HEK293 (cell line): ENCODE measurements at regions not wholly inside any gene's neighbourhood (a gene's known extent, or its start where the extent isn't known, plus 50 kb on each side); places are given as distances from the start of the nearest gene placed in this dataset.

Experiments
- CTCF ChIA-PET: fragments of 350-600 bp; formaldehyde crosslinking; extraction: SDS; loops from one replicate; lab custom pipeline; 2021; ENCODE audit warnings: antibody characterized with exemption; lab: Yijun Ruan, JAX
- POLR2A ChIA-PET: fragments of 300-600 bp; formaldehyde crosslinking; extraction: SDS; loops from one replicate; lab custom pipeline; 2020; ENCODE audit warnings: antibody characterized with exemption, inconsistent platforms; lab: Yijun Ruan, JAX
- H3K27ac ChIP-seq: fragments of 200-500 bp; sonication (Bioruptor generic); 2 replicates; pipeline ENCODE4 v1.5.1; 2014; ENCODE audit warnings: low read depth, low read length, control low read depth, inconsistent platforms; ENCODE audit errors: extremely low read depth
- H3K36me3 ChIP-seq, 2 experiments: fragments of 200-500 bp in 1 of 2; sonication (Bioruptor generic) in 1 of 2; 1 replicate in 1 of 2; 2 replicates in 1 of 2; pipeline ENCODE4 v1.5.1; 2014 to 2017; ENCODE audit warnings: inconsistent platforms in 2 of 2, low read length in 2 of 2; ENCODE audit not compliant: control insufficient read depth in 2 of 2, insufficient read depth in 1 of 2
- H3K4me1 ChIP-seq: fragments of 200-500 bp; sonication (Bioruptor generic); 2 replicates; pipeline ENCODE4 v1.5.1; 2014; ENCODE audit warnings: mild to moderate bottlenecking, low read length, inconsistent platforms; ENCODE audit not compliant: control insufficient read depth, insufficient read depth
- H3K4me3 ChIP-seq: 2 replicates; pipeline ENCODE4 v1.5.1; 2011; ENCODE audit warnings: low read depth, mild to moderate bottlenecking, control low read depth, low read length, moderate library complexity
- H3K9me3 ChIP-seq: fragments of 200-500 bp; sonication (Bioruptor generic); 2 replicates; pipeline ENCODE4 v1.5.1; 2014; ENCODE audit warnings: low read depth, low read length, inconsistent platforms; ENCODE audit not compliant: control insufficient read depth, insufficient read depth
- INSM2 ChIP-seq: fragments of 450-650 bp; formaldehyde crosslinking; IDR thresholded peaks from 2 replicates; pipeline ENCODE4 v1.5.1; 2016; ENCODE audit warnings: missing biosample characterization, missing genetic modification characterization
- PRDM2 ChIP-seq: fragments of 450-650 bp; formaldehyde crosslinking; IDR thresholded peaks from 2 replicates; pipeline ENCODE4 v1.5.1; 2016; ENCODE audit warnings: missing biosample characterization, missing genetic modification characterization, borderline replicate concordance
- PRDM4 ChIP-seq: fragments of 450-650 bp; formaldehyde crosslinking; IDR thresholded peaks from 2 replicates; pipeline ENCODE4 v1.5.1; 2017; ENCODE audit warnings: missing biosample characterization, missing genetic modification characterization
- ZBTB7A ChIP-seq: fragments of 450-650 bp; formaldehyde crosslinking; IDR thresholded peaks from 2 replicates; pipeline ENCODE4 v1.5.1; 2016; ENCODE audit warnings: low read depth, missing biosample characterization, missing genetic modification characterization
- ZNF155 ChIP-seq: fragments of 450-650 bp; formaldehyde crosslinking; IDR thresholded peaks from 2 replicates; pipeline ENCODE4 v1.5.1; 2016; ENCODE audit warnings: missing biosample characterization, missing genetic modification characterization
- ZNF211 ChIP-seq: fragments of 450-650 bp; formaldehyde crosslinking; IDR thresholded peaks from 2 replicates; pipeline ENCODE4 v1.5.1; 2016; ENCODE audit warnings: low read depth, missing biosample characterization, missing genetic modification characterization
- ZNF248 ChIP-seq: fragments of 450-650 bp; formaldehyde crosslinking; IDR thresholded peaks from 2 replicates; pipeline ENCODE4 v1.5.1; 2017; ENCODE audit warnings: missing biosample characterization, missing genetic modification characterization
- ZNF266 ChIP-seq: fragments of 450-650 bp; formaldehyde crosslinking; IDR thresholded peaks from 2 replicates; pipeline ENCODE4 v1.5.1; 2016; ENCODE audit warnings: missing biosample characterization, missing genetic modification characterization, low read depth
- ZNF274 ChIP-seq, 2 experiments: fragments of 200-500 bp in 1 of 2; fragments of 450-650 bp in 1 of 2; sonication (Bioruptor generic) in 1 of 2; formaldehyde crosslinking in 1 of 2; IDR thresholded peaks; 2 replicates each; pipeline versions ENCODE4 v1.5.1 to v1.6.1; 2014 to 2016; ENCODE audit warnings: borderline replicate concordance in 1 of 2, inconsistent platforms in 1 of 2, low read length in 1 of 2, missing biosample characterization in 1 of 2, missing genetic modification characterization in 1 of 2
- ZNF398 ChIP-seq: fragments of 450-650 bp; formaldehyde crosslinking; IDR thresholded peaks from 2 replicates; pipeline ENCODE4 v1.5.1; 2017; ENCODE audit warnings: missing biosample characterization, missing genetic modification characterization
- ZNF518A ChIP-seq: fragments of 450-650 bp; formaldehyde crosslinking; conservative IDR thresholded peaks from 2 replicates; pipeline ENCODE4 v1.5.1; 2016; ENCODE audit warnings: low read depth, missing biosample characterization, missing genetic modification characterization
- ZNF530 ChIP-seq: fragments of 450-650 bp; formaldehyde crosslinking; IDR thresholded peaks from 2 replicates; pipeline ENCODE4 v1.5.1; 2016; ENCODE audit warnings: low read depth, missing biosample characterization, missing genetic modification characterization
- ZNF585B ChIP-seq: fragments of 450-650 bp; formaldehyde crosslinking; IDR thresholded peaks from 2 replicates; pipeline ENCODE4 v1.5.1; 2016; ENCODE audit warnings: missing biosample characterization, missing genetic modification characterization
- ZNF621 ChIP-seq: fragments of 450-650 bp; formaldehyde crosslinking; IDR thresholded peaks from 2 replicates; pipeline ENCODE4 v1.5.1; 2017; ENCODE audit warnings: missing biosample characterization, missing genetic modification characterization
- ZNF768 ChIP-seq: fragments of 450-650 bp; formaldehyde crosslinking; IDR thresholded peaks from 2 replicates; pipeline ENCODE4 v1.5.1; 2018; ENCODE audit warnings: missing biosample characterization, mild to moderate bottlenecking, missing genetic modification characterization
- ZXDB ChIP-seq: fragments of 450-650 bp; formaldehyde crosslinking; IDR thresholded peaks from 2 replicates; pipeline ENCODE4 v1.5.1; 2016; ENCODE audit warnings: missing biosample characterization, missing genetic modification characterization

GRCh38 chr12:63317286-63317846 is 166.4 kb upstream of the AVPR1A start (continued):
- TF ChIP-seq ZNF518A (tag by site-specific recombination) (no peak), ZNF768 (no peak), ZNF530 (tag by site-specific recombination) (no peak), ZNF585B (no peak), PRDM2 (tag by site-specific recombination) (no peak), ZNF155 (no peak), ZNF398 (tag by site-specific recombination) (no peak), ZXDB (tag by site-specific recombination) (no peak), ZNF248 (tag by site-specific recombination) (no peak), PRDM4 (tag by site-specific recombination) (no peak)

- H3K9me3 ChIP-seq, result no peaks in the 10 kb centered on the region
- CTCF ChIA-PET, result no interaction called here
- H3K4me3 ChIP-seq, result no peak overlapping the region
- no peak overlapping the region for H3K27ac ChIP-seq
- no peaks in the 10 kb centered on the region for H3K36me3 ChIP-seq
- POLR2A ChIA-PET, result interaction anchor here (0.5 kb wide), 1 partner anchor 454 kb away, joined by 3 read pairs; no protein-coding TSS in a partner anchor
- H3K4me1 ChIP-seq, result no peaks in the 10 kb centered on the region; the same call in 1 of the 2 replicates
- TF ChIP-seq ZNF211 (no peak), ZNF266 (tag by site-specific recombination) (no peak), ZBTB7A (tag by site-specific recombination) (no peak), ZNF621 (tag by site-specific recombination) (no peak), ZNF274 (IDR thresholded peaks at IDR 0.05; ENCODE audit: low read length) (no peak), ZNF274 (tag by site-specific recombination; IDR thresholded peaks at IDR 0.05; ENCODE audit: borderline replicate concordance) (no peak), INSM2 (tag by site-specific recombination) (no peak)
These were observed 162.1 kb upstream of the AVPR1A start for GRCh38 chr12:63313139-63313538.
